OCI-LY1 (cell line): ENCODE measurements at regions not wholly inside any gene's neighbourhood (a gene's known extent, or its start where the extent isn't known, plus 50 kb on each side); places are given as distances from the start of the nearest gene placed in this dataset.

Experiments
- CTCF ChIP-seq: fragments of 200-600 bp; sonication (generic), shearing (Covaris generic); IDR thresholded peaks from 2 replicates; pipeline ENCODE4 v1.5.1; 2017; ENCODE audit warnings: mild to moderate bottlenecking, antibody characterized with exemption, low read length, moderate library complexity, mixed read lengths
- EZH2 ChIP-seq: fragments of 200-600 bp; sonication (generic), shearing (Covaris generic); IDR thresholded peaks from 2 replicates; pipeline ENCODE4 v1.8.0; 2017; ENCODE audit warnings: borderline replicate concordance, mixed run types, mild to moderate bottlenecking, antibody characterized with exemption, low read length, moderate library complexity, mixed read lengths

DNA sequence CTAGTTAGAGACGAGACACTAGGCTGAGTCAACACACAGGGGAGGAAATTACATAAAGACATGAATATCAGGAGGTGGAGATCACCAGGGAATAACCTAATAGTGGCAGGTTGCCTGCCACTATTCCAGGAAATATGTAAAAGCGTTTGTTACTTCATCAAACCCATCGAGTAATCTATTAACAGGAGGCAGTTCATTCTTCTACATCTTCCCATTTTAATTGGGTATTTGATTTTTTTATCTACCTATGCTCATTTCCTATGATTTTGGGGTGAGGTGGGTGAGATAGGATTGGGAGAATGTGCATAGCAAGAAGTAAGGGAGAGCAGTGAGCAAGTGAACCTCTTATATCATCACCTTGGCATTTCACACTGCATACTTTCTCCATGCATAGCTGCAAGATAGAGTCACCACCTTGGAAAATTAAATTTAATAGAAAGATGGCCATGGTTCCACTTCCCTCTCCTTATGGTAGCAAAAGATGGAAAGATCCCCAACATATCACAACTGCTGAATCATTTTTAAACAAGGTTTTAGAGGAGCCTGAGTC lies 312.2 kb downstream of the TMEM114 start:
- TF ChIP-seq CTCF, result no peak
- no peak for TF ChIP-seq EZH2
